Esophagus (tissue), 2 donors: ENCODE measurements at regions not wholly inside any gene's neighbourhood (a gene's known extent, or its start where the extent isn't known, plus 50 kb on each side); places are given as distances from the start of the nearest gene placed in this dataset.
"Not testable (repeated sequence)": the region's sequence is repeated elsewhere in the genome, so short reads cannot be mapped to it uniquely, and the experiment has no call there.

Source experiments
- H3K27ac ChIP-seq, 2 donors: one replicate each; pipeline ENCODE4 v1.5.1; 2013; ENCODE audit warnings: low read depth in 2 of 2, mild to moderate bottlenecking in 2 of 2, inconsistent platforms in 1 of 2, low read length in 1 of 2, moderate library complexity in 1 of 2
- H3K27me3 ChIP-seq, 2 donors: one replicate each; pipeline ENCODE4 v1.6.1; 2013; ENCODE audit warnings: low read length in 2 of 2, control low read depth in 1 of 2, mild to moderate bottlenecking in 1 of 2; ENCODE audit not compliant: insufficient read depth in 2 of 2, control insufficient read depth in 1 of 2
- H3K36me3 ChIP-seq, 2 donors: one replicate each; pipeline ENCODE4 v1.6.1; 2013; ENCODE audit warnings: low read length in 1 of 2; ENCODE audit not compliant: control insufficient read depth in 2 of 2, insufficient read depth in 2 of 2
- H3K4me1 ChIP-seq, 2 donors: one replicate each; pipeline ENCODE4 v1.6.1; 2013; ENCODE audit warnings: low read length in 1 of 2; ENCODE audit not compliant: control insufficient read depth in 2 of 2, insufficient read depth in 2 of 2
- H3K4me3 ChIP-seq, 2 donors: one replicate each; pipeline ENCODE4 v1.5.1; 2013; ENCODE audit warnings: low read length in 2 of 2, mild to moderate bottlenecking in 2 of 2, low read depth in 1 of 2, moderate library complexity in 1 of 2
- H3K9me3 ChIP-seq, 2 donors: one replicate each; pipeline ENCODE4 v1.6.1; 2013; ENCODE audit warnings: mild to moderate bottlenecking in 2 of 2, low read depth in 1 of 2, low read length in 1 of 2, moderate library complexity in 1 of 2; ENCODE audit not compliant: control insufficient read depth in 2 of 2, insufficient read depth in 1 of 2
- WGBS, 2 donors: extraction: QIAGEN DNeasy Blood & Tissue Kit; methylation state at CpG; one replicate each; pipeline ENCODE4 v1.1.7; 2013; 5-methylcytosine and 5-hydroxymethylcytosine counted together
- donor health status: healthy with polysubstance abuse.
- donor health status: Bipolar disorder and iron deficiency.

- H3K4me1 ChIP-seq = no peaks in the 10 kb centered on the region
- no peak overlapping the region for H3K27ac ChIP-seq
- no peaks in the 10 kb centered on the region for H3K27me3 ChIP-seq
- H3K36me3 ChIP-seq = no peaks in the 10 kb centered on the region
- H3K4me3 ChIP-seq = no peak overlapping the region
- H3K9me3 ChIP-seq = peaks cover 2 to 4% of the 10 kb centered on the region in 2 donors
Measured at GRCh38 chr14:101293605-101294004, 267.7 kb upstream of the DIO3 start.

- 52 to 57% methylated on average over 1 of the region's 1 CpG for WGBS, 2 donors
- H3K4me3 ChIP-seq = no peak overlapping the region
- H3K27me3 ChIP-seq = no peaks in the 10 kb centered on the region
- peaks cover 2 to 4% of the 10 kb centered on the region in 2 donors for H3K9me3 ChIP-seq
- H3K36me3 ChIP-seq = no peaks in the 10 kb centered on the region
- H3K4me1 ChIP-seq = no peaks in the 10 kb centered on the region
- H3K27ac ChIP-seq = no peak overlapping the region
Measured at GRCh38 chr14:101294136-101294535, 267.2 kb upstream of the DIO3 start.

- H3K9me3 ChIP-seq, H3K4me1 ChIP-seq, H3K27ac ChIP-seq, H3K27me3 ChIP-seq, H3K36me3 ChIP-seq, H3K4me3 ChIP-seq: not testable (repeated sequence)
- WGBS, 2 donors = 46 to 48% methylated on average over 4 of the region's 4 CpGs
Measured at GRCh38 chr14:101299781-101300180, 261.5 kb upstream of the DIO3 start.

- H3K4me3 ChIP-seq = no peak overlapping the region
- 60 to 66% methylated on average over 2 of the region's 2 CpGs for WGBS, 2 donors
Measured at GRCh38 chr14:101301011-101301410, 260.3 kb upstream of the DIO3 start.

GRCh38 chr14:101307162-101307561, 254.1 kb upstream of the DIO3 start:
- H3K9me3 ChIP-seq, H3K27me3 ChIP-seq, H3K27ac ChIP-seq, H3K4me1 ChIP-seq, H3K4me3 ChIP-seq, H3K36me3 ChIP-seq: not testable (repeated sequence)
- 97 to 100% methylated on average over 2 of the region's 2 CpGs for WGBS, 2 donors

More at GRCh38 chr14:101301011-101301410, 260.3 kb upstream of the DIO3 start:
- Histone ChIP-seq H3K4me1 (no peaks in the 10 kb centered on the region), H3K27ac (no peak overlapping the region), H3K27me3 (no peaks in the 10 kb centered on the region), H3K9me3 (peaks cover 0 to 4% of the 10 kb centered on the region in 2 donors), H3K36me3 (no peaks in the 10 kb centered on the region)

GRCh38 chr14:101311186-101311585, 250.1 kb upstream of the DIO3 start:
- not testable (repeated sequence) for H3K36me3 ChIP-seq, H3K27ac ChIP-seq, H3K27me3 ChIP-seq, H3K4me3 ChIP-seq, H3K9me3 ChIP-seq, H3K4me1 ChIP-seq
- 79 to 80% methylated on average over 7 of the region's 7 CpGs for WGBS, 2 donors

GRCh38 chr14:101313268-101313667, 248.0 kb upstream of the DIO3 start:
- Histone ChIP-seq H3K9me3 (peaks cover 2 to 11% of the 10 kb centered on the region in 2 donors), H3K27me3 (no peaks in the 10 kb centered on the region), H3K4me3 (no peak overlapping the region), H3K27ac (no peak overlapping the region), H3K4me1 (no peaks in the 10 kb centered on the region), H3K36me3 (no peaks in the 10 kb centered on the region)
- WGBS, 2 donors = 57 to 63% methylated on average over 6 of the region's 6 CpGs

GRCh38 chr14:101315802-101316296, 245.4 kb upstream of the DIO3 start:
- Histone ChIP-seq H3K9me3 (peaks cover 2 to 11% of the 10 kb centered on the region in 2 donors), H3K36me3 (no peaks in the 10 kb centered on the region), H3K27me3 (no peaks in the 10 kb centered on the region), H3K27ac (no peak overlapping the region), H3K4me3 (no peak overlapping the region), H3K4me1 (no peaks in the 10 kb centered on the region)
- WGBS, 2 donors = 82% methylated on average over 3 of the region's 3 CpGs

GRCh38 chr14:101318271-101318670, 243.0 kb upstream of the DIO3 start:
- no peaks in the 10 kb centered on the region for H3K36me3 ChIP-seq
- H3K9me3 ChIP-seq = peaks cover 2 to 11% of the 10 kb centered on the region in 2 donors
- H3K4me3 ChIP-seq = no peak overlapping the region
- no peaks in the 10 kb centered on the region for H3K27me3 ChIP-seq
- H3K4me1 ChIP-seq = no peaks in the 10 kb centered on the region
- WGBS, 2 donors = 52 to 56% methylated on average over 6 of the region's 6 CpGs
- no peak overlapping the region for H3K27ac ChIP-seq

GRCh38 chr14:101320396-101320795, 240.9 kb upstream of the DIO3 start:
- WGBS, 2 donors = 69 to 75% methylated on average over 1 of the region's 1 CpG
- peaks cover 2 to 10% of the 10 kb centered on the region in 2 donors for H3K9me3 ChIP-seq

More at GRCh38 chr14:101320396-101320795, 240.9 kb upstream of the DIO3 start:
- H3K27me3 ChIP-seq = no peaks in the 10 kb centered on the region
- H3K4me1 ChIP-seq = no peaks in the 10 kb centered on the region
- H3K36me3 ChIP-seq = no peaks in the 10 kb centered on the region
- H3K4me3 ChIP-seq = no peak overlapping the region
- H3K27ac ChIP-seq = no peak overlapping the region
